GM18861 (cell line): ENCODE measurements at regions not wholly inside any gene's neighbourhood (a gene's known extent, or its start where the extent isn't known, plus 50 kb on each side); places are given as distances from the start of the nearest gene placed in this dataset.
"Not testable (repeated sequence)": the region's sequence is repeated elsewhere in the genome, so short reads cannot be mapped to it uniquely, and the experiment has no call there.

Source experiments
- ATAC-seq: cut with Tn5 transposase; IDR thresholded peaks from one replicate; pipeline ENCODE4 v1.9.1; 2021; ENCODE audit not compliant: unreplicated experiment

DNA sequence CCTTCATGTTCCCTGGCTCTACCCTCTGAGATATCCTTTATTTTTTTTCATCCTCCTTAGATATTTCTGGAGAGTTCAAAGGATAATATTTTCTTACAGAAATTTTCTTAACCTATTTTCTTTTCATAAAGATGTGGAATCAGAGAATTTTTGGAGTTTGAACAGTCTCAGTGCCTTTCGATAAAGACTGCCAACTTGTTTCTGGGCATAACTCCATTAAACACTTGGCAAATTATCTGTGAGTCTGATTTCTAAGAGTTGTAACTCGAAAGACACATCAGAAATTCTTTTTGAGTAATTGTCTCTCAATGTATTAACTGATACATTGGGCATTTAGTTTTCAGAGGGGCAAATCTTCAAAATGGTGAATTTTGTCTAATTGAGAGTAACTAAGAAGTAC lies 1255.6 kb downstream of the NCAM2 start:
- no peak for ATAC-seq

GRCh38 chr21:22258821-22259220 lies 1260.6 kb downstream of the NCAM2 start:
- no peak for ATAC-seq

- no peak for ATAC-seq
Observed at GRCh38 chr21:22260274-22260673, 1262.1 kb downstream of the NCAM2 start.

- no peak for ATAC-seq
Observed at GRCh38 chr21:22263890-22264289, 1265.7 kb downstream of the NCAM2 start.

- ATAC-seq: no peak
Observed at GRCh38 chr21:22277341-22277740, 1279.1 kb downstream of the NCAM2 start.

GRCh38 chr21:22278366-22278765 lies 1280.2 kb downstream of the NCAM2 start:
- no peak for ATAC-seq

GRCh38 chr21:22280851-22281250 lies 1282.6 kb downstream of the NCAM2 start:
- ATAC-seq: no peak

DNA sequence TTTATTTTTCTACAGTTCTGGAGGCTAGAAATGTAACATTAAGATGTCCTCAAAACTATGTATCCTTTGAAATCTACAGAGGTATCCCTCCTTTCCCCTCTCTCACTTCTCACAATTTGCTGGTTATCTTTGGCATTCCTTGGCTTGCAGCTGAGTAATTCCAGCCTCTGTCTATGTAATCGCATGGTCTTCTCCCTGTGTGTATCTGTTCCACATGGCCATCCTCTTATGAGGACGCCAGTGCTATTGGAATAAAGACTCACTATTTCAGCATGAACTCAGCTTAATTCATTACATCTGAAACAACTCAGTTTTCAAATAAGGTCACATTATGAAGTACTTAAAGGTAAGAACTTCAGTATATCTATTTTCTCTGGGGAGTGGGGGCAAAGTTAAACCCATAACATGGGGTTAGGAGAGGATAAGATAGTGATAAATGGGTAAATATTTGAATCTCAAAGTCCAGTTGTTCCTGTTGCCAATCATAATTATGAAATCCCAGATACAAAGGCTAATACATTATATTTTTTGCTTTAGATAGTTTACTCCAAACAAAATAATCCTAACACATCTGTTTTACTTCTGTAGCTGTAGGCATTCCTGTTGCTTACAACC lies 1290.8 kb downstream of the NCAM2 start:
- ATAC-seq: no peak

- ATAC-seq: no peak
Observed at GRCh38 chr21:22292144-22292543, 1293.9 kb downstream of the NCAM2 start.

- no peak for ATAC-seq
Observed at GRCh38 chr21:22297575-22297974, 1299.4 kb downstream of the NCAM2 start.

DNA sequence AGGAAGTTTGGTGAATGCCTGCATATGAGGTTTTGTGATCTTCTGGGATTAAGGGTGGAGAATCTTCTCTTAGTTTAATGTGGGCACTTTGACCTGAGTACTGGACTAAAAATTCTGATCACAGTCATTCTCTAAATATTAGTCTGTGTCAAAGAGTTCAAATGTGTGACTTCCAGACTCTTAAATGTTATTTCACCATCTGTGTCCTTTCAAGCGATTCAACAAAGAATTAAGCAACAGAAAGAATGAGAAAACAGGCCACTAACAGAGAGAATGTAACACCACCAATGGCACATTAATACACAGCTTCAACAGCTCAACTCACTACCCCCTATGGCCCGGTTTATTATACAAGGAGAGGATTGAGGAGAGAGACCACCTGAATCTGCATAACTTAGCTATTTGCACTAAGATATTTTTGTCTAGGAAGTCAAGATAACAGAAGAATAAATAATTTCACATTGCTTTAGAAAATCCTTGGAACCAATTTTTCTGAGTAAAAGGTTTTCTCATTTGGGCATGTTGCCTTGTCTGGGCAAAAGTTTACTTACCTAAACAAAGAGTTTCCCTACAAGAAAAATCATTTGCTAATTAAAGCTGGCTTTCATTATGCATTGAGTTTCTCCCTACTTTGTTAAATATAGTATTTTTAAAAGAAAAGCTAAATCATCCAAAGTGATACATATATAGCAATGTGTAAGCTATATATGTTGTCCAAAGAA lies 1313.7 kb downstream of the NCAM2 start:
- ATAC-seq: no peak

DNA sequence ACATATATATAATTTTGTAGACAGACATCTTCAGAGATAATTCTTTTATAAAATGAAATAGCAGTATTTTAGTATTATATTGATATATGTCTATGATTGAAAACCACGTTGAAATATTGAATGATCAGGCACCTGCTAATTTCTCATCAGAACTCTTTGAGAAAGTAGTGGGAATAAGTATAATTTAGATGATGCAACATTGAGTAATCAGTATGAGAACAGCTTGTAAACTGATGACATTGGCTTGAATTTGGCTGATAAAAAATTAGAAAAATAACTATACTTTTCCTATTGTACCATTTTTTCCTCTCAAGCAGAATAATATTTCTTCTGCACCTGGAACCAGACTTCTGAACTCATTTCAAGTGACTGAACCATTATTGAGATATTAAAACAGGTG lies 1316.8 kb downstream of the NCAM2 start:
- no peak for ATAC-seq

GRCh38 chr21:22319435-22319834 lies 1321.2 kb downstream of the NCAM2 start:
- no peak for ATAC-seq

DNA sequence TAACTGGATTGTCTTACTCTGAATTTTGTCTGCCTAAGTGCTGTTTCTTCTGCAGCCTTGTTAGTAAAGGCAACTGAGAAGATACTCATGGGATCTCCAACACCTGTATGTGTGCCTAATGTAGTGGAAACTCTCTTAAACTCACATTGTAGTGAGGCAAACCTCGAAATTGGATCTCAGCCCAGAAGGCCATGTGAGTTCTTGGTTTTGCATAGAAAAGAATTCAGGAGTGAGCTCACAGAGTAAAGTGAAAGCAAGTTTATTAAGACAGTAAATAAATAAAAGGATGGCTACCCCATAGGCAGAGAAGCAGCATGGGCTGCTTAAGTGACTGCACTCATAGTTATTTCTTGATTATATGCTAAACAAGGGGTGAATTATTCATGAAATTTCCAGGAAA lies 1344.7 kb downstream of the NCAM2 start:
- ATAC-seq: no peak

- no peak for ATAC-seq
Observed at GRCh38 chr21:22343303-22343702, 1345.1 kb downstream of the NCAM2 start.

- no peak for ATAC-seq
Observed at GRCh38 chr21:22343721-22344120, 1345.5 kb downstream of the NCAM2 start.

- ATAC-seq: no peak
Observed at GRCh38 chr21:22345624-22346023, 1347.4 kb downstream of the NCAM2 start.

- ATAC-seq: no peak
Observed at GRCh38 chr21:22346576-22346975, 1348.4 kb downstream of the NCAM2 start.

DNA sequence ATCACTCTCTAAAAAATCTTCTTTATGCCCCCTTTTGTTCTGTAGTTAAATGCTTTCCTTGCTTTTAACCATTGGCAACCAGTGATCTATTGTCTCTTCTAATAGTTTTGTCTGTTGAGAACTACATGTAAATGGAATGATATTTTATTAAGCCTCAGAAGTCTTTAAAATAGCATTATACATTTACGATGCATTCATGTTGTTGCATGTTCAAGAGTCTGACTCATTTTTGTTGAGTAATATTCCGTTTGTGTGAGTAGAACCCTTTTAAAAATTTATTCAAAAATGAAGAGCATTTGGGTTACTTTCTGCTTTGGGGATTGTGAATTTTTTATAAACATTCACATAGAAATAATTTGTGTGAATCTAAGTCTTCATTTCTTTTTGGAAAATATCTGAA lies 1352.9 kb downstream of the NCAM2 start:
- no peak for ATAC-seq

GRCh38 chr21:22352088-22352487 lies 1353.9 kb downstream of the NCAM2 start:
- no peak for ATAC-seq

GRCh38 chr21:22355949-22356348 lies 1357.7 kb downstream of the NCAM2 start:
- no peak for ATAC-seq

DNA sequence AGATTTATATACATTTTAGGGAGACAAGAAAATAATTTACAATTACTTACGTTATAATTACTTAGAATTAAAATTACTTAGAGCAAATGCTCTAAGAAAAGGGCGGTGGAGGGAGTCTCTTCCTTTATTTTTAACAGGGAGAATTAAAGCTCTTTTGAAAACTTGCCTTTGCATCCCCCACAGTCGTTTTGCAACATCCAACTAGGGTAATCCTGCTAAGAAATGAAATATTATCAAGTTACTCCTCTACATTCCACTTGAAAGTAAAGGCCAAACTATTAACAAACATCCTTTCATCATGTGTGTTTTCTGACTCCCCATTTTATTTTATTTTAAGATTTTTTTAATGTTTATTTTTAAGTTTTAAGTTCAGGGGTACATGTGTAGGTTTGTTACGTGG lies 1358.5 kb downstream of the NCAM2 start:
- ATAC-seq: no peak

- not testable (repeated sequence) for ATAC-seq
Observed at GRCh38 chr21:22359599-22359998, 1361.4 kb downstream of the NCAM2 start.
